ENCODE measurements at regions not wholly inside any gene's neighbourhood (a gene's known extent, or its start where the extent isn't known, plus 50 kb on each side); places are given as distances from the start of the nearest gene placed in this dataset.

GRCh38 chr17:53129863-53130262 lies 692.9 kb upstream of the KIF2B start:
- H3K27ac ChIP-seq (ENCODE audit: insufficient read depth, low read length): no peak overlapping the region
- no peak overlapping the region for H3K4me2 ChIP-seq (ENCODE audit: extremely low read depth, insufficient read depth, low read length)
- no peak overlapping the region for H3K9ac ChIP-seq (ENCODE audit: insufficient read depth, low read length)
- no peaks in the 10 kb centered on the region for H3K9me3 ChIP-seq (ENCODE audit: control insufficient read depth, insufficient read depth, low read depth, low read length)
- H4K20me1 ChIP-seq (ENCODE audit: control insufficient read depth, extremely low read depth, insufficient read depth, low read length): no peaks in the 10 kb centered on the region
- H3K27me3 ChIP-seq (ENCODE audit: control insufficient read depth, insufficient read depth, low read length): no peaks in the 10 kb centered on the region
- no peak overlapping the region for H2AFZ ChIP-seq (ENCODE audit: low read length)
- no peak for DNase-seq (ENCODE audit: low read depth in 2 of 2)
- no peaks in the 10 kb centered on the region for H3K4me1 ChIP-seq (ENCODE audit: control insufficient read depth, extremely low read depth, insufficient read depth, low read length)
- TF ChIP-seq CTCF (conservative IDR thresholded peaks at IDR 0.05 in 1 of 2, IDR thresholded peaks at IDR 0.05 in 1 of 2; ENCODE audit: low read depth in 1 of 2, low read length in 2 of 2): no peak
- no peak for TF ChIP-seq EZH2 (IDR thresholded peaks at IDR 0.05; ENCODE audit: low read length, missing control alignments)
- H3K79me2 ChIP-seq (ENCODE audit: control insufficient read depth, insufficient read depth, low read length): no peaks in the 10 kb centered on the region
- no peak overlapping the region for H3K4me3 ChIP-seq (replicated peaks in 1 of 4; ENCODE audit: control extremely low read depth in 1 of 4, insufficient read depth in 1 of 4, low read depth in 3 of 4, low read length in 4 of 4)
- H3K36me3 ChIP-seq (ENCODE audit: control insufficient read depth, insufficient read depth, low read length): no peaks in the 10 kb centered on the region

GRCh38 chr17:53127331-53127730 lies 695.4 kb upstream of the KIF2B start:
- Histone ChIP-seq H3K9ac (ENCODE audit: insufficient read depth, low read length) (no peak overlapping the region), H3K79me2 (ENCODE audit: control insufficient read depth, insufficient read depth, low read length) (no peaks in the 10 kb centered on the region), H4K20me1 (ENCODE audit: control insufficient read depth, extremely low read depth, insufficient read depth, low read length) (no peaks in the 10 kb centered on the region), H3K4me2 (ENCODE audit: extremely low read depth, insufficient read depth, low read length) (no peak overlapping the region), H3K36me3 (ENCODE audit: control insufficient read depth, insufficient read depth, low read length) (no peaks in the 10 kb centered on the region), H3K4me1 (ENCODE audit: control insufficient read depth, extremely low read depth, insufficient read depth, low read length) (no peaks in the 10 kb centered on the region), H3K9me3 (ENCODE audit: control insufficient read depth, insufficient read depth, low read depth, low read length) (no peaks in the 10 kb centered on the region), H3K4me3 (replicated peaks in 1 of 4; ENCODE audit: control extremely low read depth in 1 of 4, insufficient read depth in 1 of 4, low read depth in 3 of 4, low read length in 4 of 4) (no peak overlapping the region), H2AFZ (ENCODE audit: low read length) (no peak overlapping the region), H3K27ac (ENCODE audit: insufficient read depth, low read length) (no peak overlapping the region), H3K27me3 (ENCODE audit: control insufficient read depth, insufficient read depth, low read length) (no peaks in the 10 kb centered on the region)
- DNase-seq (ENCODE audit: low read depth in 2 of 2): no peak
- TF ChIP-seq CTCF (conservative IDR thresholded peaks at IDR 0.05 in 1 of 2, IDR thresholded peaks at IDR 0.05 in 1 of 2; ENCODE audit: low read depth in 1 of 2, low read length in 2 of 2) (no peak), EZH2 (IDR thresholded peaks at IDR 0.05; ENCODE audit: low read length, missing control alignments) (no peak)

- H3K27ac ChIP-seq (ENCODE audit: insufficient read depth, low read length): no peak overlapping the region
- H3K79me2 ChIP-seq (ENCODE audit: control insufficient read depth, insufficient read depth, low read length): no peaks in the 10 kb centered on the region
- H4K20me1 ChIP-seq (ENCODE audit: control insufficient read depth, extremely low read depth, insufficient read depth, low read length): no peaks in the 10 kb centered on the region
- H2AFZ ChIP-seq (ENCODE audit: low read length): no peak overlapping the region
- H3K4me3 ChIP-seq (replicated peaks in 1 of 4; ENCODE audit: control extremely low read depth in 1 of 4, insufficient read depth in 1 of 4, low read depth in 3 of 4, low read length in 4 of 4): no peak overlapping the region
- H3K36me3 ChIP-seq (ENCODE audit: control insufficient read depth, insufficient read depth, low read length): no peaks in the 10 kb centered on the region
- TF ChIP-seq CTCF (conservative IDR thresholded peaks at IDR 0.05 in 1 of 2, IDR thresholded peaks at IDR 0.05 in 1 of 2; ENCODE audit: low read depth in 1 of 2, low read length in 2 of 2): no peak
- no peak for TF ChIP-seq EZH2 (IDR thresholded peaks at IDR 0.05; ENCODE audit: low read length, missing control alignments)
- H3K4me2 ChIP-seq (ENCODE audit: extremely low read depth, insufficient read depth, low read length): no peak overlapping the region
- H3K9me3 ChIP-seq (ENCODE audit: control insufficient read depth, insufficient read depth, low read depth, low read length): no peaks in the 10 kb centered on the region
- no peaks in the 10 kb centered on the region for H3K4me1 ChIP-seq (ENCODE audit: control insufficient read depth, extremely low read depth, insufficient read depth, low read length)
- no peak overlapping the region for H3K9ac ChIP-seq (ENCODE audit: insufficient read depth, low read length)
- no peaks in the 10 kb centered on the region for H3K27me3 ChIP-seq (ENCODE audit: control insufficient read depth, insufficient read depth, low read length)
- DNase-seq (ENCODE audit: low read depth in 2 of 2): no peak
Observed at GRCh38 chr17:53122966-53123365, 699.8 kb upstream of the KIF2B start.
